GM18861 (cell line): ENCODE measurements at regions not wholly inside any gene's neighbourhood (a gene's known extent, or its start where the extent isn't known, plus 50 kb on each side); places are given as distances from the start of the nearest gene placed in this dataset.
"Not testable (repeated sequence)": the region's sequence is repeated elsewhere in the genome, so short reads cannot be mapped to it uniquely, and the experiment has no call there.

ENCODE experiments used
- ATAC-seq: cut with Tn5 transposase; IDR thresholded peaks from one replicate; pipeline ENCODE4 v1.9.1; 2021; ENCODE audit not compliant: unreplicated experiment

DNA sequence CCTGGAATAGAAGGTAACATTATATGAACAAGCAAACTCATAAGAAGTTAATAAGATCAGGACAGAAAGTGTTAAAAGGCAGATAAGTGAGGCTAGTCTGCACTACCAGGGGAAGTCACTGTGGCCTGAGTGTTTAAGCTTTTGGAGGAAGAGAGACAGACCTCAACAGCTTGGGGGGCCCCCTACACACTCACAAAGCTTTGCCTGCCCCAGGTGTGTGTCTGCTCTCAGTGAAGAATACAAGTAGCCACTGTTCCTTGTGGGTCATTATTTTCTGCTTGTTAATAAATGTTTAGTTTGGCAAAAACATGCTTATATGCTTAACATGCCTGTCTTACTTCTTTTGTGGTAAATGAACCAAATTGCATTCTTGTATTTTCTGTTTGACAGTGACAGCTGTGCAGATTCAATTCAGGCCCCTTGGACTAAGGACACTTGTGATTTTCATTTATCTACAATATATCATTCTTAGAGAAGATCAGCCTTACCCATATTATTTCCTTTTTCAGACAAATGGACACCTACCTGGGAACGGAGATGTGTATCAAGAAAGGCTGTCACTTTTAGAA, 50.7 kb upstream of the C12orf71 start:
- ATAC-seq = no peak

- ATAC-seq = no peak
Observed at GRCh38 chr12:27140478-27140969, 58.1 kb upstream of the C12orf71 start.

- no peak for ATAC-seq
Observed at GRCh38 chr12:27142101-27142721, 59.8 kb upstream of the C12orf71 start.

GRCh38 chr12:27143256-27144069, 61.1 kb upstream of the C12orf71 start:
- ATAC-seq = no peak

DNA sequence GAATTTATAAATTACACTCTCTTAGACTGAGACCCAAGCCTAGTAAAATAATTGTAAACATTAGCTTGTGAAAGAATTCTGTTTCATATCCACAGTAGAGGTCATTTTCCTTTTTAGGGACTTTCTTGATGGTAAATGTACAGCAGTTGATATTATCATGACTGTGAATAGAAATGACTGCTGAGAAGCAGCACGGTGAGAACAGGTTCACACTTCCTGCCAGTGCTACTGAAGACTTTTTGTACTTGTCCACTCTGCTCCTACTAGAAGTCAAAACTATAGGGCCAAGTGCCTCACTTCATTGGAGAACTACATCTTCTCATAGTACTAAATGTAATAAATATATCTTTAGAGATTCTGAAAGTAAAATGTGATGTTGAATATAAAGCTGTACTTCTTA, 63.3 kb upstream of the C12orf71 start:
- peak; percentile 60 for ATAC-seq

- ATAC-seq = no peak
Observed at GRCh38 chr12:27148373-27148772, 66.0 kb upstream of the C12orf71 start.

DNA sequence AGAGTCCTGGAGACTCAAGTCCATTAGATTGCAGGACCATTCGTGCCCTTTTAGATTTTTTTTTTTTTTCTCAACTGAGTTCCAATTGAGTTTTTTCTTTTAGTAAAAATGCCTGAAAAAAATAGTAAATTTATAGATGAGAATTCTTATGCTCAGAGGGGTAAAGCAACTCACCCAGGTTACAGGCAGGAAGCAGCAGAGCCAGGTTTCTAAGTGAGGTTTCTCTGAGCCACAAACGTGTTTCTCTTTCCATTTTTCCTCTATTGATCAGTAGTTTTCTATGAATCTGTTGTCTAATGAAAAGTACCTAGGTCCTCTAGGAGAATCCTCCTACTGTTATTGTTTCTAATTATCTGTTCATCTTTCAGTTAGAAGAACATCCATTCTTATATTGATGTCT, 66.4 kb upstream of the C12orf71 start:
- no peak for ATAC-seq

- no peak for ATAC-seq
Observed at GRCh38 chr12:27151479-27151878, 69.1 kb upstream of the C12orf71 start.

GRCh38 chr12:27158297-27158696, 75.9 kb upstream of the C12orf71 start:
- ATAC-seq = no peak

GRCh38 chr12:27161458-27162228, 79.3 kb upstream of the C12orf71 start:
- ATAC-seq = peak; percentile 86

GRCh38 chr12:27162229-27162537, 79.8 kb upstream of the C12orf71 start:
- ATAC-seq = no peak

DNA sequence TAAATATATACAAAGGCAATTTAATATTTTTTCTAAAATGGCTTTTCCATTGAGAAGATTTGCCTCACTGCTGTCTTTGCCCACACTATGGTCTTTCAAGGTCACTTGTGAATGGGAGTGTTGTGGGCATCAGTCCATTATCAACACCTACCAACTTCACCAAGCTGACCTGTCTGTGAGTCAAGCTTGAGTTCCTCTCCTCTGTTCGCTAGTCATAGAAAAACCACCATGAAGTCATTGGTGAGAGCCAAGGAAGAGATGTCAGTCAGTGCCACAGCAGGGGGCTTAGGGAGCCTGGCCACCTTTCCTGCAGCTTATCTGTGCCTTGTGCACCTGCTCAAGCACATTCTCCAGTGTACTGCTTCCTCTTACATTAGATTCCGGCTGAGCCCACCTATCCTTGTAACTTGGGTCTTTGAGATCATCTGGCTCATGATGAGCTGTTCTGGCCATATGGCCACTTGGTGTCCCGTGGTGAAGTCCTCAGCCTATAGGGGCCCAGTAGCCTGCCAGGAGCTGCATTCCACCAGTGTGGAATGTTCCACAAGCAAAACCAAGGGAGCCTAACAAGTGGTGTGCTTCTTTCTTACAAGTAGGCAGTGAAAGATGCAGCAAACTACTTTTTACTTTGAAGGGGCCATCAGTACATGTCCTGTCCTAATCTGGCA, 80.8 kb upstream of the C12orf71 start:
- no peak for ATAC-seq

- no peak for ATAC-seq
Observed at GRCh38 chr12:27163894-27164293, 80.2 kb upstream of the STK38L start.

DNA sequence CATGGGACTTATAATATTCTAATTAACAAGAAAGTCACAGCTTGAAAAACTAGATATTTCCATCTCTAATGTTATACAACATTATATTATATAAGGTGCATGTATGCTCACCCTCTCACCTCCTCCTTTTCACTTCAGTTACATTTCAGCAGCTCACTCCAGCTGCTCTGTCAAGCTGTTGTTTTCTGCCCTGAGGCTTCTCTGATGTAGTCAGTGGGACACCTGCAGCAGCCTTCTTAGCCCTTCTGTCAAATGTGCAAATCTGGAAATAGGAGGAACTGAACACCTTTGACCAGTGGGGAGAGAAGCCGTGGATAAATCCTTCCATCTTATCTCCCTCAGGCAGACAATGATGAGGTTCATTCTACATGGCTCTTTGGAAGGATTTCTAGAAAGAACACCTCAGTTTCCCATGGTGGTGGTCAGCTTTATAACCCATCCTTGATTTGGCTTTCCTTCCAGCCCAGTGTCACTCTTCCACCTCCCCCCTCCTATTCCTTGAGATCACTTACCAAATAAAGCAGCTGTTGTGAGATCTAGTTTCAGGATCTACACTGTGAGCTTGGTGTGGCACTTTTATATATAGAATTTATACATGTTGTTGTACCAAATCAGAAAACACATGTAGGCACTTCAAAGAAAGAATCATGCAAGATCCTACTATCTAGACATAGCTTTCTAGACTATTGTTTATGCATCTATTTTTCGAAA, 79.6 kb upstream of the STK38L start:
- no peak for ATAC-seq

DNA sequence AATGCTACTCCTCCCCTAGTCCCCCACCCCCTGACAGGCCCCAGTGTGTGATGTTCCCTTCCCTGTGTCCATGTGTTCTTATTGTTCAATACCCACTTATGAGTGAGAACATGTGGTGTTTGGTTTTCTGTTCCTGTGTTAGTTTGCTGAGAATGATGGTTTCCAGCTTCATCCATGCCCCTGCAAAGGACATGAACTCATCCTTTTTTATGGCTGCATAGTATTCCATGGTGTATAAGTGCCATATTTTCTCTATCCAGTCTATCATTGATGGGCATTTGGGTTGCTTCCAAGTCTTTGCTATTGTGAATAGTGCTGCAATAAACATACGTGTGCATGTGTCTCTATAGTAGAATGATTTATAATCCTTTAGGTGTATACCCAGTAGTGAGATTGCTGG, 78.1 kb upstream of the STK38L start:
- ATAC-seq = not testable (repeated sequence)

DNA sequence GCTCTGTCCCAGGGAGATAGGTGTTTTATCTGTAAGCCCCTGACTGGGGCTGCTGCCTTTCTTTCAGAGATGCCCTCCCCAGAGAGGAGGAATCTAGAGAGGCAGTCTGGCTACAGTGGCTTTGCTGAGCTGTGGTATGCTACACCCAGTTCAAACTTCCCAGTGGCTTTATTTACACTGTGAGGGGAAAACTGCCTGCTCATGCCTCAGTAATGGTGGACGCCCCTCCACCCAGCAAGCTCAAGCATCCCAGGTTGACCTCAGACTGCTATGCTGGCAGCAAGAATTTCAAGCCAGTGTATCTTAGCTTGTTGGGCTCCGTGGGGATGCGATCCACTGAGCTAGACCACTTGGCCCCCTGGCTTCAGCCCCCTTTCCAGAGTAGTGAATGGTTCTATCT, 72.6 kb upstream of the STK38L start:
- not testable (repeated sequence) for ATAC-seq

GRCh38 chr12:27176765-27177164, 67.3 kb upstream of the STK38L start:
- ATAC-seq = no peak

DNA sequence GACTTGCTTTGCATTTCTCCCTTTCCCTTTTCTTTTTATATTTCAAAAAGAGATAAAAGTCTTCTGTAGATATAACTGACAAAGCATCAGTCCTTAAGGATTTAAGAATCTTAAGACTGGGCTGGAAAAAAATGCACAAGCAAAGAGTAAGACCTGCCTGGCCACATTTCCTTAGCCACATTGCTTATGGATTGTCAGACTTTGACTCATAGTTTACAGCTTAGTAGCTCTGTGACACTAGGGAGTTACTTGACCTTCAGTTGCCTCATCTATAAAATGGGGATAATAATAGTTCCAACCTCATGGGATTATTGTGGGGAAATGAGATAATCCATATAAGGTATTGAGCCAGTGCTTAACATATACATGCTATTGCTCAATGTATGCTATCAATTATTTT, 66.4 kb upstream of the STK38L start:
- ATAC-seq = no peak

- no peak for ATAC-seq
Observed at GRCh38 chr12:27178255-27178654, 65.8 kb upstream of the STK38L start.

- no peak for ATAC-seq
Observed at GRCh38 chr12:27178723-27179399, 65.2 kb upstream of the STK38L start.
